Activated naive CD8-positive, alpha-beta T cell treated with anti-CD3 and anti-CD28 coated beads, Interleukin-2, amount 50 U/mL, for 24 hours (primary cell): ENCODE measurements at regions not wholly inside any gene's neighbourhood (a gene's known extent, or its start where the extent isn't known, plus 50 kb on each side); places are given as distances from the start of the nearest gene placed in this dataset.

Source experiments
- ATAC-seq: fragments of 150-1000 bp; cut with Tn5 transposase; one replicate; pipeline ENCODE4 v1.10.0; 2021
- DNase-seq: peaks from one replicate; pipeline ENCODE4 v3.0.0; 2021
- H3K27ac Mint-ChIP-seq: one replicate; pipeline ENCODE4 v1.8.0; 2021; ENCODE audit warnings: mild to moderate bottlenecking, mixed read lengths
- H3K27me3 Mint-ChIP-seq: one replicate; pipeline ENCODE4 v1.8.0; 2021; ENCODE audit warnings: mixed read lengths
- H3K36me3 Mint-ChIP-seq: one replicate; pipeline ENCODE4 v1.8.0; 2021; ENCODE audit warnings: low read depth, mixed read lengths
- H3K4me1 Mint-ChIP-seq: one replicate; pipeline ENCODE4 v1.8.0; 2021; ENCODE audit warnings: mixed read lengths
- H3K4me3 Mint-ChIP-seq: one replicate; pipeline ENCODE4 v1.8.0; 2021; ENCODE audit warnings: mild to moderate bottlenecking, moderate library complexity, mixed read lengths
- H3K9me3 Mint-ChIP-seq: one replicate; pipeline ENCODE4 v1.8.0; 2021; ENCODE audit warnings: mixed read lengths

DNA sequence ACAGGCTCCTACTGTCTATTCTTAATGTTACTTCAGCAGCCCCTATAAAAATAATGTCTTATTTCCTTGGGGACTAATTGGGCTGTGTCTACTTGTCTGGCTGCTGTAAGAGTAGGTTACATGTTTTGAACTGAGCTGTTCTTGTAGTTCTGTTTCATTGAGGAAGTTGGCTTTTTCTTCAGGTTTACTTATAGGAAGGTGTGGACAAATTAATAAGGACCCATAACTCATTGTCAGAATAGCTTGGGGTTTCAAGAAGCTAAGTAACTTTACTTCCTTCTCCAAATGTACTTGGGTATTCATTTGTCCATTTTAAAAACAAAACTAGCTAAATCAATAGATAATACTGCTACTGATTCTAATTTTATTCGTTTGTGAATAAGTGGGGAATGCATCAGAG lies 487.2 kb downstream of the FAT4 start:
- Mint-ChIP-seq H3K9me3 (no peaks in the 10 kb centered on the region), H3K27me3 (no peaks in the 10 kb centered on the region), H3K4me1 (no peaks in the 10 kb centered on the region), H3K36me3 (no peaks in the 10 kb centered on the region), H3K4me3 (no peak overlapping the region), H3K27ac (no peak overlapping the region)
- ATAC-seq (no peak), DNase-seq (no peak)

DNA sequence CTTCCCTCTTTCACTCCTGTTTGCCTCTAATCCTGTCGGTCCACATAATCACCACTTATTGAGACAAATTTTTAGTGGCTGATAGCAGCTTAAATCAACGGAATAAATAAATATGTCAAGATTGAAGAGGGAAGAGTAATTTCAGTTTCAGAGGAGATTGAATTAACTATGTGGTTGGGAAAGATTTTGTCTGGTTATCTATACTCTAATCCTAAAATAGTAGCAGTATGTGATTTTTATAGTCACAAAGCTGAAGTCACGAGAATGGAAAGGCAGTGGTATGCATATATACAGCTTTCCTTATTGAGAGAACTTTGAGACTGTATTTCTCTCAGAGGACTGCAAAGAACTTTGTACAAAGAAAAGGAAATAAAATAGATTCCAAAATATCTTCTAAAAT lies 493.3 kb downstream of the FAT4 start:
- DNase-seq (no peak), ATAC-seq (no peak)
- H3K27me3 Mint-ChIP-seq = no peaks in the 10 kb centered on the region
- H3K36me3 Mint-ChIP-seq = no peaks in the 10 kb centered on the region
- H3K27ac Mint-ChIP-seq = no peak overlapping the region
- no peak overlapping the region for H3K4me3 Mint-ChIP-seq
- no peaks in the 10 kb centered on the region for H3K4me1 Mint-ChIP-seq
- no peaks in the 10 kb centered on the region for H3K9me3 Mint-ChIP-seq

DNA sequence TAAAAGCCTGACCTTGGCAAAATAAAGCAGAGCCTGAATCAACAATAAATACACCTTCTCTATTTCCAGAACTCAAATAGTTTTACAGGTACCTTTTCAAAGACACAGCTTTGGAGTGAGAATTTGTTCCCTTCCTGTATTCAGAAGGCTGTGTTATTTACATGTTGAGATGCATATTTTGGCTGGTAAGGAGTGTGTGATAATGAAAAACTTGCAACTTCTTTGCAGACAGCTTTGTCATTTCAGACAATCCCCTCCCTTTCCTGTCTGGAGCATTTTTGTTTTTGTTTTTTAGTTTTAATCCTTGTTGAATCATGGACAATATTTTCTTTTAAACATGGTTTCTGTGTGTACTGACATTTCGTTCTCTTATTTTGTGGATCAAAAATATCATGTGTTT lies 493.8 kb downstream of the FAT4 start:
- H3K27ac Mint-ChIP-seq = no peak overlapping the region
- no peaks in the 10 kb centered on the region for H3K36me3 Mint-ChIP-seq
- no peak overlapping the region for H3K4me3 Mint-ChIP-seq
- H3K27me3 Mint-ChIP-seq = no peaks in the 10 kb centered on the region
- DNase-seq = no peak
- no peak for ATAC-seq
- no peaks in the 10 kb centered on the region for H3K9me3 Mint-ChIP-seq
- no peaks in the 10 kb centered on the region for H3K4me1 Mint-ChIP-seq

DNA sequence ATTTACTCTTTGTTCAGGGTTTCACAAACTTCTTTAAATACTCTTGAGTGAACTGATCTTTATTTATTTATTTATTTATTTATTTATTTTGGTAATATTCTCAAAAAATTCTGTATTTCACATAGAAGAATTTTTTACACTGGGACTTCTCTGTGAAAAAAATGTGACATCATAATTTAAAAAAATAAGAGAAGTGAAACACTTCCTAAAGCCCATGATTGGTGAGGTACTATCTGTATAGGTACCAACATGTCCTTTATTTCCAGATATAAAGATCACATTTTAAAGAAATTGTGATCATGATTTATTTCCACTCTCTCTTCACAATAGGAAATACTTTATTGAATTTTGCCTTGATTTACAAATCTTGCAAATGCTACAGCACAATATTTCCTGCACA lies 497.1 kb downstream of the FAT4 start:
- H3K4me1 Mint-ChIP-seq = no peaks in the 10 kb centered on the region
- no peaks in the 10 kb centered on the region for H3K36me3 Mint-ChIP-seq
- no peak overlapping the region for H3K27ac Mint-ChIP-seq
- DNase-seq (no peak), ATAC-seq (no peak)
- H3K9me3 Mint-ChIP-seq = peaks cover 6% of the 10 kb centered on the region
- H3K4me3 Mint-ChIP-seq = no peak overlapping the region
- no peaks in the 10 kb centered on the region for H3K27me3 Mint-ChIP-seq

DNA sequence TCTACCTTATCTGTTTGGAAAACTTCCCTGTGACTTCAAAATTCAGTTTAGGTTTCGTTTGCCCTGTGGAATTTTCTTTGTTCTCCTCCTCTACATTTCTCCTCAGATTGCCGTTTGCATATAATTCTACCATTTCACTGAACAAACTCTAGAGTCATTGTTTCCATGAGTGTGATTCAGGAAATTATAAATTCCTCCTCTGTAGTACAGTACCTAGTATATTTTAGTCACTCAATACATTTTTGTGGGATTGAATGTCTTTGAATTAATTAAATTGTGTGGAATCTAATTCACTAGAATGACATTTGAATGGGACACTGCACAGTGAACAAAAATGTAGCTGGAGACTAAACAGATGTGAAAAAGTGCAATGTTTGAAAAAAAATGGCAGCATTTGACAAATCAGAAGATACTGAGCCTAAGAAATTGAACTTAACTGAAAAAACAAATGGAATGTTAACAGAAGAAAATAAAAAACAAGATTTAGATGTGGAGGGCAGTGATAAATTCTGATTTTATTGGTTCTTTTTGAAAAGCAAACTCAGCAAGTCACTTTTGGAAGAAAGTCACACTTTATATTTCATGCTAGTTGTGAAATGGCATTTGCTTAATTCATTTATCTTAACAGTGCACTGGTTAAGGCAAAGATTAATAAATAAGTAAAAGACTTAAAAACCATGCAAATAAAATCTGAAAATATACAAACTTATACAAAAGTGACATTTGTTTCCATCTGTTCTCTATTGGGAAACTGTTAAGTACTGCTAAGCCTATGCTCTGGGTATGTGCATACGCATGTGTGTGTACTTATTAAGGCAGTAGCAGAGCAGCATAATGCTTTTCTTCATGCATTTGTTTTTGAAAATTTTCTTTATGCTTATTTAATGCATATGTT lies 512.3 kb downstream of the FAT4 start:
- no peaks in the 10 kb centered on the region for H3K27me3 Mint-ChIP-seq
- no peak overlapping the region for H3K27ac Mint-ChIP-seq
- DNase-seq (no peak), ATAC-seq (no peak)
- no peaks in the 10 kb centered on the region for H3K36me3 Mint-ChIP-seq
- no peak overlapping the region for H3K4me3 Mint-ChIP-seq
- no peaks in the 10 kb centered on the region for H3K4me1 Mint-ChIP-seq
- H3K9me3 Mint-ChIP-seq = peaks cover 7% of the 10 kb centered on the region

DNA sequence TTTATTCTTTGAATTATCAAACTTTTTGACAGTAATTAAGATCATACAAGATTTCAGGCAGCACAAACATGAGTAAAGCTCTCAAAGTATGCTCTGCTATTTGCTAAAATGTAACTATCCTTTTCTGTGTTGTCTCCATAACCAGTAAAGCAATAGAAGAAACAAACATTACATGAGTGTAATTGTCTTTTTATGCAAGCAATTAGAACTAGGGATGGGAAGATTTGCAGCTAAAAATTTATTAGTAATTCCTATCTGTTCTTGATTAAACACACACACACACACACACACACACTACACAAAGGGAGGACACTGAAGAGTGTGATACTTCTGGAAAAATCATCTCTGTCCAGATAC lies 512.9 kb downstream of the FAT4 start:
- Mint-ChIP-seq H3K4me3 (no peak overlapping the region), H3K27me3 (no peaks in the 10 kb centered on the region), H3K27ac (no peak overlapping the region), H3K4me1 (no peaks in the 10 kb centered on the region), H3K36me3 (no peaks in the 10 kb centered on the region), H3K9me3 (peaks cover 9% of the 10 kb centered on the region)
- DNase-seq (no peak), ATAC-seq (no peak)

DNA sequence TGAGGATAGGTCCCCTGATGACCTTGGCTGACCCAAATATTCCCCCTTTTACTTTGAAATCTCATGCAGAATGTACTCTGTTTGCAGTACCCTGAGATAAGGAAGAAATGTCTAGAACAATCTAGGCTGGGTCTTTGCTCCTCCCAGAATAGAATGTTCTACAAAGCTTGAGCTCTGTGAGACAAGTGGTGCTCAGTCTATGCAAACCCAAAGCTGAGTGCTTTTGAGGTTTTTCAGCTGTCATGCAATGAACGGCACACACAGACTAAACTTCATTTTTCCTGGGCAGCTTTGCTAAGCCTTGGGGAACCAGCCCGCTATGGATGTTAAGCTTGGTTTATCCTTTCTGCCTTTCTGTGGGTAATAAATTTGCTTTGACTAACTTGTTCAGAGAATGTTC lies 513.6 kb downstream of the FAT4 start:
- Mint-ChIP-seq H3K27me3 (no peaks in the 10 kb centered on the region), H3K4me3 (no peak overlapping the region), H3K36me3 (no peaks in the 10 kb centered on the region), H3K9me3 (peaks cover 9% of the 10 kb centered on the region), H3K27ac (no peak overlapping the region), H3K4me1 (no peaks in the 10 kb centered on the region)
- ATAC-seq = no peak
- no peak for DNase-seq

DNA sequence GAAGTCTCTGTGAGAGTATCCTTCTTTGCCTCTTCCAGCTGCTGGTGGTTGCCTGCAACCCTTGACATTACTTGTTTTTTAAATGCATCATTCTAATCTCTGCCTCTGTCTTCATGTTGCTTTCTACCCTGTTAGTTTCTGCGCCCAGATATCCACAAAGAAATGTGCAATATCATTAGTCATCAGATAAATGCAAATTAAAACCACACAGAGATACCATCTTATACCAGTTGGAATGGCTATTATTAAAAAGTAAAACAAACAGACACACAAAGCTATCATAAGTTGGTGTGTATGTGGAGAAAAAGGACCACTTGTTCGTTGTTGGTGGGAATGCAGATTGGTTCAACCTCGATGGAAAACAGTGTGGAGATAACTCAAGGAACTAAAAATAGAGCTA lies 517.4 kb downstream of the FAT4 start:
- DNase-seq (no peak), ATAC-seq (no peak)
- Mint-ChIP-seq H3K36me3 (no peaks in the 10 kb centered on the region), H3K4me3 (no peak overlapping the region), H3K4me1 (no peaks in the 10 kb centered on the region), H3K27me3 (no peaks in the 10 kb centered on the region), H3K9me3 (peaks cover 4% of the 10 kb centered on the region), H3K27ac (no peak overlapping the region)

DNA sequence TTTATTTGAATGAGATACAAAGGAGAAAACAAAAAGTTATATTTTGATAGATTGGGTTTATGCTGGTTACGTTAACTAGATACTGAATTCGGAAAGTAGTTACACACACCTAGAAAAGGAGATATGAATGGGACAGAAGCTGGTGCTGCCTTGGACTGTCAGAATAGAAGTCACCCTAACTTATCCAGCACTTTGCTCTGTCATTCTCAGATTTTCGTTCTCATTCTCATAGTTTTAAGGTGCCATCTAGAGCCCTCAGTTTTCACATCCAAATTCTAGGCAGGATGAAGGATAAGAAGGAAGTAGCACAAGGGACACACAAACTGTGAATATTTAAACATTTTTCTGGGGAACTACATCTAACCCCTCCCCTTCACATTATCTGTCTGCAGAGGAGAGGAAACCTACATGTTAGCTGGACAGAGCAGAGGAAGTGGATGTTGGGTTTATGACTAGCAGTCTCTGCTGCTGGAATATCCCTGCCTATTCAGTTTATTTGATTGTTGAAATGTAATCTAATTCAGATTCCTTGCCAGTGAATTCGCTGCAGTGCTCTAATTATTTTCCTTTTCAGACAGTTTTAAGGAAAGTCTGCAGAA lies 521.9 kb downstream of the FAT4 start:
- no peaks in the 10 kb centered on the region for H3K27me3 Mint-ChIP-seq
- ATAC-seq (no peak), DNase-seq (no peak)
- H3K4me3 Mint-ChIP-seq = no peak overlapping the region
- no peaks in the 10 kb centered on the region for H3K36me3 Mint-ChIP-seq
- H3K4me1 Mint-ChIP-seq = no peaks in the 10 kb centered on the region
- no peak overlapping the region for H3K27ac Mint-ChIP-seq
- H3K9me3 Mint-ChIP-seq = peaks cover 4% of the 10 kb centered on the region

DNA sequence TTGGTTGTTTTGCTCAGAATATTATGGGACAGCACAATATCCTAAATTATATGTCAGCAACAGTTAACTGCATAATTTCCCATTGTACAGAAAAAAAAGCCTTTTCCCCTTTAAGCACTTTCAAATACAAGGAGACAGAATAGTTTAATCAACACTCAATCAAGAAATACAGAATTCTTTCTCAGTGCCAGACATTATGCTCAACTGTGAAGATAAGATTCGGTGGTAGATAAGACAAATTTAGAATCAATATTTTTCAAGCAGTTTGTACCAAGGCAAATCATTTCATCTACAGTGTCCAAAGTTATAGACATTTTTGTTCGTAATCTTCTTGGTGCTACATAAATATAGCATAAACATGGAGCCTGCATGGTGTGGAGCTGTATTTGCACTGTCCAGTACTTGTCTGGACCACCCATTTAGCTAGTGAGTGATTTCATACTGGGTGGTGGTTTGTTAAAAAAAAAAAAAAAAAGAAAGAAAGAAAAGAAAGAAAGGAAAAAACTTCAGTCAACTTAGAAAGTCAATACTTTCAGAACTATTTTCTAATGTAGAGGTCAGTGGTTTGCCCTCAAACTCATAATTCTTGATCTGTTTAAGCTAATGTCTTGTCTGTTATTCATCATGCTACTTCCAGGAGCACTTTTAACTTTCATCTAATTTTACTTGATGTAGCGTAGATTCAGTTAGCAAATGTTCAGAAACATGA lies 522.9 kb downstream of the FAT4 start:
- no peaks in the 10 kb centered on the region for H3K36me3 Mint-ChIP-seq
- H3K4me3 Mint-ChIP-seq = no peak overlapping the region
- H3K9me3 Mint-ChIP-seq = no peaks in the 10 kb centered on the region
- ATAC-seq (no peak), DNase-seq (no peak)
- no peaks in the 10 kb centered on the region for H3K4me1 Mint-ChIP-seq
- H3K27ac Mint-ChIP-seq = no peak overlapping the region
- no peaks in the 10 kb centered on the region for H3K27me3 Mint-ChIP-seq

DNA sequence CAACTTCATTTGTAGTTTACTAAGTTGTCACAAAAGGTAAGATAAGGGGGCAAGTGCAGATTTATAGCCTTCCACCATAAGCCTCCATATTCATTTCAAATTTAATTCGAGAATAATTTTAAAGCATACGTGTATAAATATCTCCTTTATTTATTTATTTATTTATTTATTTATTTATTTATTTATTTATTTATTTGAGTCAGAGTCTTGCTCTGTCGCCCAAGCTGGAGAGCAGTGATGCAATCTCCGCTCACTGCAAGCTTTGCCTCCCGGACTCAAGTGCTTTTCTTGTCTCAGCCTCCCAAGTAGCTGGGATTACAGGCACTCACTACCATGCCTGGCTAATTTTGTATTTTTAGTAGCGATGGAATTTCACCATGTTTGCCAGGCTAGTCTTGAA lies 523.4 kb downstream of the FAT4 start:
- DNase-seq = no peak
- no peaks in the 10 kb centered on the region for H3K36me3 Mint-ChIP-seq
- ATAC-seq = no peak
- H3K27me3 Mint-ChIP-seq = no peaks in the 10 kb centered on the region
- H3K4me1 Mint-ChIP-seq = no peaks in the 10 kb centered on the region
- H3K4me3 Mint-ChIP-seq = no peak overlapping the region
- H3K27ac Mint-ChIP-seq = no peak overlapping the region
- H3K9me3 Mint-ChIP-seq = no peaks in the 10 kb centered on the region

DNA sequence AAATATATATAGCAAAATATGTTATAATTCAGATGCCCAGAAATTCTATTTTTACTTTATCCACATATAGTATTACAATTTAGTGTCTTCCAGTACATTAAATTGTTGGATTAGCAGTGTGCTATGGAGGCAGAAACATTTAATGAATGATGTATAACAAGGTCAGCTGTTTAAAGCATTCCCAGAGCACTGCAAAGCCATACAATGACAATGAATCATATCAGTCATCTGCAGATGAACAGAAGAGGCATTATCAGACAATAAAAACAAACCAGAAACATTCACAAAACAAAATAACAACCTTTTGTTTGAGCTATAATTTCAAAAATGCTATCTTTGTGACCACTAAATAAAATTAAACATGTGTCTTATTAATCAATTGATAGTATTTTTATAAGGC lies 524.2 kb downstream of the FAT4 start:
- no peak for DNase-seq
- H3K27ac Mint-ChIP-seq = no peak overlapping the region
- no peak for ATAC-seq
- H3K4me3 Mint-ChIP-seq = no peak overlapping the region
- H3K4me1 Mint-ChIP-seq = no peaks in the 10 kb centered on the region
- H3K27me3 Mint-ChIP-seq = no peaks in the 10 kb centered on the region
- no peaks in the 10 kb centered on the region for H3K9me3 Mint-ChIP-seq
- H3K36me3 Mint-ChIP-seq = no peaks in the 10 kb centered on the region

DNA sequence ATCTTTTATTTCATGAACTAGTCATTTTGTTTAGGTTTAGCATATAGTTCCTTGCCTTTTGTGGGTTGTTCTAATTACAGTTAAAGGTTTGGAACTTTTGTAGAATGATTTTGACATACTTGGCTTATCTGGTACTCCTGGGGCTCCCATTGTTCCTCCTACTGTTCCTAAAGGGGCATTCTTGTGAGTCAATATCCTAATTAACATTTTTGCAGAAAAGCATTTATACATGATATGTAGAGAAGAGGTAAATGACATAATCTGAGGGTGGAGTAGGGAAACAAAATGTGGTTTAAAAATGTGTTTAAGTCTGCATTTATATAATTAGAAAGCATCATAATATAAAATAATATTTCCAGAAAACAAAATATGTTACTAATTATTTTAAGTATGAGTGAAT lies 529.2 kb downstream of the FAT4 start:
- H3K9me3 Mint-ChIP-seq = peaks cover 4% of the 10 kb centered on the region
- H3K36me3 Mint-ChIP-seq = no peaks in the 10 kb centered on the region
- no peaks in the 10 kb centered on the region for H3K4me1 Mint-ChIP-seq
- no peak for DNase-seq
- H3K27ac Mint-ChIP-seq = no peak overlapping the region
- H3K27me3 Mint-ChIP-seq = no peaks in the 10 kb centered on the region
- H3K4me3 Mint-ChIP-seq = no peak overlapping the region
- ATAC-seq = no peak

DNA sequence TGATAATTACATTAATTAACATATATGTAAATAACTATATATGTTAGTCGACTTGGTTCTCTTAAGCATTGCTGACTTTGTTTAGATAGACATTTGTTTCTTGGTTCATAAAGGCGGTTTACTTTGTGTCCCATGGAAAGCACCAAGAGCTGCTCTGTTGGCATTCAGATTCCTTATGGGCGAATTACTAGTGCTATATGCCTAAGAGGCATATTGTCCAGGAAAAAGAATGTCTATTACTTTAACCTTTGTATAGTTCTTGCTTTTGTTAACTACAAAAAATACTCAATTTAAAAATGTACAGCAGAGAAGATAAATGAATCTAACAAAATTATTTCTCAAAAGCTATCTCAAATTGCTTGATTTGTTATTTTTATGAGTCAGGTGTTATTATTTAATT lies 532.8 kb downstream of the FAT4 start:
- Mint-ChIP-seq H3K9me3 (peaks cover 4% of the 10 kb centered on the region), H3K4me3 (no peak overlapping the region), H3K27me3 (no peaks in the 10 kb centered on the region), H3K36me3 (no peaks in the 10 kb centered on the region), H3K4me1 (no peaks in the 10 kb centered on the region), H3K27ac (no peak overlapping the region)
- ATAC-seq (no peak), DNase-seq (no peak)

DNA sequence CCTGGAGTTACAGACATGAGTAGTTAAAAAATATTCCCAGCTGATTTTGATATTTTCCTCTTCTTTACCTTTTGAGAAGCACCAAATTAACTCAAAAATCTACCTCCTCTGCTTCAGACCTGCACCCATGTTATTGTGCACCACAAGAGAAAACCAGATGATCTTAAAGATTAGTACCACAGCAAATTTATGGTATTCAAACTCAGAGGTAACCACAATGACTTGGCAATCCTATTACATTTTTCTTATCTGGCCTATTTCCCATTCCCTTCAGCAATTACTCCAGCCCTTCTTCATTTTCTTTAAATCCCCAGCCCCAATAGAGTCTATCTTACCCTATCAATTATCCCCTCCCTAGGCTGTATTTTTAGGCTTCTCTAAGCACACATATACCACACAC lies 535.1 kb downstream of the FAT4 start:
- DNase-seq (no peak), ATAC-seq (no peak)

More for the DNA sequence above, 535.1 kb downstream of the FAT4 start:
- no peak overlapping the region for H3K27ac Mint-ChIP-seq
- no peaks in the 10 kb centered on the region for H3K4me1 Mint-ChIP-seq
- H3K9me3 Mint-ChIP-seq = peaks cover 8% of the 10 kb centered on the region
- H3K4me3 Mint-ChIP-seq = no peak overlapping the region
- H3K36me3 Mint-ChIP-seq = no peaks in the 10 kb centered on the region
- no peaks in the 10 kb centered on the region for H3K27me3 Mint-ChIP-seq
